DMS 273 (cell line): ENCODE measurements at regions not wholly inside any gene's neighbourhood (a gene's known extent, or its start where the extent isn't known, plus 50 kb on each side); places are given as distances from the start of the nearest gene placed in this dataset.
A peak's percentile ranks its signal among the peaks of the same experiment; 100 is the strongest.

Experiments used
- DNase-seq: peaks from one replicate; lab custom pipeline; 2025; ENCODE audit not compliant: unreplicated experiment; lab: John Stamatoyannopoulos, UW

DNA sequence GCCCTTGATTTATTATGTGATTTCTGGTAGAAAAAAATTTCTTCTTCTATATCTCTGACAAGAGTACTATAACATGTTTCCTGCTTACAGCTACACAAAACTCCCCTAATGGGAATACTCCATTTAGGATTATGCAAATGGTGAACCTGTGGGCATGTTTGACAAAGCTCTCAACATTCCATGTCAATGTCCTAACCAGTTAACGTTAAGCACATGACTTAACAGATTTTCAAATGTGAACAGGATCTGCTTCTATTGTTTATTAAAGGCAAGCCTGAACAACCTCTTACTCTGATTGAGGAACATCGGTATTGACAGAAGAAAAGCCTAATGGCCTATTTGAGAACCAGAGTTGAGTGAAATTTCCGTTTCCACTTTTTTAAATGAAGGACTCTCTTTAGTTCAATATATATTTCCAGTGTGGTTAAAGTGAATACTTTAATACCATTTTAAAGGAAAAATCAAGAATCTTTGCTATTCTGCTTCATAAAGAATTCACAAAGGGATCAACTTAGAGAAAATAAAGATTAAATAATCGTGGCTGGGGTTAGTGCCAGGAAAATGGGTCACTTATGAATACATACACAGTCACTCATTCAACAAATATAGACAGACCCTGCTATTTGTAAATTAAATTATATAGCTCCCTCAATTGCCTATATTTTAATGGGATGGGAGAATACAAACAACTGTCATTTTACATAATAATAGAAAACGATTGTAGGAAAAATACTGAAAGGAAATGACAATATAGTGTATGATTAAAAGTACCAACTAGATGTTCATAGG is 300.3 kb upstream of the CBLB start:
- DNase-seq, result no peak

DNA sequence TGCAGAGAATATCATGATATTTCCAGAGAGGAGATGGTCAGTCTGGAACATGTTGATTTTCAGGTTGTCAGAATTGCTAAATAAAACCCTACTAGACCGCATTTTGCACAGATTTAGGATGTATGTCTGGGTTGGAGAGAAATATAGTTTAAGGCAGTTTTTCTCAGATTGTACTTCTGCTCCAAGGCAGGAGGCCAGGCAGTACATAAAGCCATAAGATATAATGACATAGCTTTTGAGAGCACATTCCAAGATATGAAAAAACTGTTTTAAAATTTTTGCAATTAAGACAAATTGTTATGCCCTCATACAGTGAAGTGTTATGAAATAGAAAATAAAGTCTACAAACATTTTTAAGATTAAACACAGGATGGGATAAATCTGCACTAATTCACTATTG is 301.8 kb upstream of the CBLB start:
- no peak for DNase-seq

DNA sequence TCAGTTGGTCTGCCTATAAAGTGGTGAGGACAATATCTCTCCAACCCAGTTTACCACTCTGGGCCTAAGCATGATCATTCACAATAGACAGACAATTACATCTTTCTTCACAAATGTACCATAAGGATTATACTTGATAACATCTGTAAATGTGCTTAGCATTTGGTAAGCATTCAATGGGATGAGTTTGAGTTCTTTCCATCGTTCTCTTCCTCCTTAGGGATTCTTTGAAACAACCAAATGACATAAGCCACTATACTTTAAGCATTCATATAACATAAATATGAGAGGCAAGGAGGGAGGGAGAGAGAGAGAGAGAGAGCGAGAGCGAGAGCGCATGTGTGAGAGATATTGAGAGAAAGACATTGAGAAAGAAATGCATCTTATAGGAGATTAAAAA is 303.3 kb upstream of the CBLB start:
- no peak for DNase-seq

DNA sequence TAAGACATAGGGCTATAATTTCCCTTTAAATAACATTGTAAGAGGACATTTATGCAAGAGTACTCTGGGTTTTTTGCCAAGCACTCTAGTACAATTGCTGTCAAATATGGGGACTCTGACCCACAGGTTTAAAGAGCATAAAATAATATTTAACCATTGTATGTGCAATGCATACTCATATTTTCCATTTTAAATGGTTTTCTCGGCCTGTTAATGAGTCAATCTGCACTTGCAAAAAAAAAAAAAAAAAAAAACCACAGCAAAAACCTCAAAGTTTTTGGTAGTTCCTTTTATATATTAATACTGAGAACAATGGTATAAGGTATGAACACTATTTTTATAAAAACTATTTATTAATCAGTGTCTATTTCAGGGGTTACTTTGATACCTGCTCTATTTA is 304.0 kb upstream of the CBLB start:
- DNase-seq, result no peak

DNA sequence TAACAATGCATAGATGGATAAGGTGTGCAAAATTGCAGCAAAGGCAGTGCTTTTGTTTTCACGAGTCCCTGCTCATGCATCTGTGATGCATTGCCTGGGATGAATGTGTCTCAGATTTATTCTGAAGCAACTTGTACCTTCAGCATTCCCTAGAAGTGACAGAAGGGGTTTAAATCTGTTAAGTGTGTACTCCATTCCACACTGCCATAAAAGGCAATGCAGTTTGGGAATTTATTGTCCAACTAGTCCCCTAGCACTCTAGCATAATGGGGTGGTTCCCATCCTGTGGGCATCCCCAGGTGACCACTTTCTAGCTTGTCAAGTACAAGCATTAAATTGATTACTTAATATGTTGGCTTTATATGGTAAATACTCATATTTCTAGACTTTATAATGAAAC is 306.5 kb upstream of the CBLB start:
- DNase-seq, result no peak

DNA sequence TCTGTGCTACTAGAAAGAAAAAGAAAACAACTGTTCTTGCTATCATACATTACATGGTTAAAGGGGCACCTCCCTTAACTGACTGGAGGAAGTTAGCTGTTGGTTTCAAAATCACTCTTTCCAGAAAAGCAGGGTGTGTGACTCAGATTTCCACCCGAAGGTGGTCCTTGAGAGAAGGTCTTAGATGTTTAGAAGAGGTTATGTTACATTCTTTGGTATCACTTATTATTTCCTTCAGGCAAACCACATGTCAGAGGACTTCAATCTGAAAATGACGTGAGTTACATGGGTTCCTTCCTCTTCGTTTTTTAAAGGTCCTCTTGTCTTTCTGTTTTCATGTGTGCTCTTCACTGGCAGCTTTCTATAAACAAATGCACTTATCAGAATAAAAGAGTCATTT is 307.9 kb upstream of the CBLB start:
- DNase-seq, result no peak

DNA sequence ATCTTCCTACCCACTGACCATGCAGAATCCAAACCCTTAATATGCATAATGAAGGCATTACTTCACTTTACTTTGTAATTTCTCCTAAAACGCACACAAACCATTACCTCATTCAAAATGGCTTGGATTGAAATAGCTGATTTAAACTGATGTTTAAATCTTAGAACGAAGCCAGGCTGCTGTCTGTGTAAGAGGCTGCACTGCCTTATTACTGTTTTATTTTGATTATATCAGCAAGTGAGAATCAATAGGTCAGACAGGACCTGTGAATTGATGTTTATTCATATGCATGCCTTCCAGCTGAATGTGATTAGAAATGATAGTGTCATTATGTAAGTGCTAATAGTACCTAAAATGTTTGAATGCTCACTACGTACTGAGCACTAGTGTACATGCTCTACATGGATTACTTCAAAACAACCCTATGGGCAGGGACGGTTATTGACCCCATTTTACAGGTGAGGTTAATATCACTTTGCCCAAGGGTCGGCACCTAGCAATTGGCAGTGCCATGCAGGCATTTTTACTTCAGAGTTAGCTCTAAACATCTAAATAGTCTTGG is 314.2 kb upstream of the CBLB start:
- DNase-seq, result no peak

DNA sequence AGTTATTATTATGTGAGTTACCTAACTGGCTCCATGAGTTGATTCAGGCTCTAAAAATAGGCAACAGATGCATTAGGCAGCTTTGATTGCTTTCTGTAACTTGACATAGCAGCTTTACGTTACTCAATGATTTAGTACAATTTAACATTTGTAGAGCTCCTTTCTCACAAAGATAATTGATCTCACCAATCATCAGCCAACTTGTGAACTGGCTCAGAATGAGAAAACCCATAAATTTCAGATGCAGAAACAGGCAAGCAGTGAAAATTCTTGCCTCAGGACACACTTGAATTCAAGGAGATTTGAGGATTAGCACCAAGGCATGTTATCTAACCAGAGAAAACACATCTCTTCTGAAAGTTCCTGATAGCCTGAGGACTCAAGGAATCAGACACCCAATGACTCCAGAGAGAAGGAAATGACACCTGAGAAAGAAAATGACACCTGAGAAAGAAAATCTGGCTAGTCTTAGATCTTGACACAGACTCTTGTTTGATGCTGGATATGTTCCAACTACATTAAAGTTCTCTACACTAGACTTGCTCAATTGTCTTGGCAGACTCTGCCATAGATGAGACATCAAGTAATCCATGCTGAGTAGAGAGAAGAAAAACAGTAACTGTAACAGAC is 315.1 kb upstream of the CBLB start:
- peak; percentile 5 for DNase-seq

DNA sequence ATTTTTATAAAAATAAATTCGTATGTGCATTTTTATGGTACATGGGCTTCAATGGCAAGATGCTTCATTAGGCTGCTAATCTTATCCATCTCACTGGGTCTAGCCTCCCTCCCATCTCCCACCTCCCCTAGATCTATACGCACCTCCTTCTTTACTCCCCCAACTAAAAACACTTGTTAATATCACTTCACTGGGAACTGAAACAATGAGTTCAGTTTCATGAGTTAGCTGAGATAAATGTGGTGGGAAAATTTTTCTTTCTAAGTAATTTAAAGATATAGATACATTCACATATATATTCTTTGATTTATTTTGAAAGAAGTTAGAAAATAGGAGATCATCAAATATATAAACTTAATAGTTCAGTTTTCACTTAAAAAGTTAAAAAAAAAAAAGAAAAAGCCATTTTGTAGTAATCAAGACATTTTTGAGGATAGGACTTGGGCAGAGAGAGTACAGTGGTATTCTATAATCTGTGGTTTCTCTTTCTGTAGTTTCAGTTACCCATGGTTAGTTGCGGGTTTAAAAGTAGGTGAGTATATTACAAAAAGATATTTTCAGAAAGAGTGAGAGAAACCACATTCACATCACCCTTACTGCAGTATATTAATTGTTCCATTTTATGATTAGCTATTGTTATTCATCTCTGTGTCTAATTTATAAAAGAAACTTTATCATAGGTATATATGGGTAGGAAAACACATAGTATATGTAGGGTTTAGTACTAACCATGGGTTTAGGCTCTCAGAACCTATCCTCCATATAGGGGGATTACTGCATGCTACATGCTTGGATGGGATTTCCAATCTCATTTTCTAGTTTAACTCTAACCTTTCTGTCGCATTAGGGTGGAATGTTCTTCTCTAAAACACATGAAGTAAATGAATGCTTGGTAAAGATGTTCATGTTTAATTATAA is 316.0 kb upstream of the CBLB start:
- no peak for DNase-seq

DNA sequence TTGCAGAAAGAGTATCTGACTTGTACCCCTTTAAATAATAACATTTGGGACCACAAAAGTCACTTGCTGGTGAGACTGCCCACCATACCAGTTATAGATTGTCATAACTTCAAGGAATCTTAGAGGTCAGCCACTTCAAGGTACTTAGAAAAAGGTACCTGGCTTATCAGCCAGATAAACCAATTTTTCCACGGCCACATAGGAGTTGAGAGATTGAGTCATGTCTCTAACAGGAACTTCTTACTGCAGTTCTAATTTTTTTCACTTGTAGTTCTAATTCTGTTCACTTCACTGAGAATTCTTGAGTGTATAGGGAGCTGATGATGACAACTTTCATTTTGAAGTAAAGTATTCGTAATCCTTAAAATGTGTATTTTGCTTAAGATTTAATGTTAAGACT is 317.1 kb upstream of the CBLB start:
- no peak for DNase-seq

DNA sequence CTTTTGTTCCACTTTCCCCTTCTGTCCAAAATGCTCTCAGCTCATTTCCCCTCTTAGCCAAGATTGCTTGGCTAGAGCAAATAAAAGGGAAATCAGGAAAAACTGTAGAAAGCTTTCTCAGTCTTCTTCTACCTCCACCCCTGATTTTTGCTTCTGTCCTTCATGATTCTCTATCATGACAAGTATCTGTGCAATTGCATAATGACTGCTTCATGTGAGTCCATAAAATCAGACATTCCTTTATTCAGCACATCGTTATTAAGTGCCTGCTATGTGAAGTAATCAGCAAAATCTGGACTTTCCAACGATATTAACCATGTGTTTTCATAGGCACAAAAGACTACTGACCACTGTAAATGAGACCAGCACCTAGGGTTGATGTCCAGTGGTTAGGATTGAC is 321.5 kb upstream of the CBLB start:
- DNase-seq, result no peak

DNA sequence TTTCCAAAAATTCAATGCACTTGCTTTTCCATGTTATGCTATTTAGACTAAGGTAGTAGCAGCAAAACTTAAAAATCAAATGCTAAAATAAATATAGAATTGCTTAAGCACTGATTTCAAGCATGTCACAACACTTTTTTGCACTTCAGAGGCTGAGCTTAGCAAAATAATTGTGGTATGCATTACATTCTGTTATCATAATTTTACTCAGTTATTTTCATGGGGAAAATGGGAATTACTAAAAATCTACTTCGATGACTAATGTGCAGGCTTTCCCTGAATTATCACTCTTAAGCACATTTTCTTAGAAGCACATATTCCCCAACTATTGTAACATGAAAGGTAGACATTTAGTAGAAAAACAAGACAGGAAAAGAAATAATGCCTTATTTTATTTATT is 322.4 kb upstream of the CBLB start:
- DNase-seq, result no peak

DNA sequence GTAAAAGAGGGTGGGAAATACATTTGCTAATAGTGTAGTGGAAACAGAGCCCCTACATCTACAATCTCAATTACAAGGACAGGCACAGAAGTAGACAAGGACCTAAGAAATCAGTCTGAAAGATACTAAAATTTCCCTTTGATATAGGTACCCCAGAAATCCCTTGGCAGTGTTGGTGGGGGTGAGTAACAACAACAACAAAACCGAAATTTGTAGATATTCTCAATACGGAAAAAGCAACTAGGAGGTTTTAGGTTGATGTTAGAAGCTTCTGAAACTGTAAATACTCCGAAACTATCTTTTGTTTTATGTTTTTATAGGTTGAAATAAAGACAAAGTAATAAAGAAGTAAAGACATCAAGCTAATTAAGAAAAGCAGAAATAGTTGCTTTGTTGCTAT is 323.1 kb upstream of the CBLB start:
- DNase-seq, result no peak

DNA sequence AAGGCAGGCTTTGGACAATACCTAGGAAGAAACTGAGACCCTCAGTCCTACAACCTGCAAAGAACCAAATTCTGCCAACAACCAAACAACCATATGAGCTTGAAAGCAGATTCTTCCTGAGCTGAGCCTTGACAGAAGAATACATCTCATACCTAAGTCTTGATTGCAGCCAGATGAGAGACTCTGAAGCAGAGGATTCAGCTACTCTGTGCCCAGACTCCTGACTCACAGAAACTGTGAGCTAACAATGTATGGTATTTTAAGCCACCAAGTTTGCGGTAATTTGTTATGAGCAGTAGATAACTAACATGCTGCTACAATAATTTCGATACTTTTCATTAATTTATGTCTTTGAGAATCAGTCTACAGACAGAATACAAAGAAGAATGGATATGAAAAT is 325.1 kb upstream of the CBLB start:
- DNase-seq, result no peak

DNA sequence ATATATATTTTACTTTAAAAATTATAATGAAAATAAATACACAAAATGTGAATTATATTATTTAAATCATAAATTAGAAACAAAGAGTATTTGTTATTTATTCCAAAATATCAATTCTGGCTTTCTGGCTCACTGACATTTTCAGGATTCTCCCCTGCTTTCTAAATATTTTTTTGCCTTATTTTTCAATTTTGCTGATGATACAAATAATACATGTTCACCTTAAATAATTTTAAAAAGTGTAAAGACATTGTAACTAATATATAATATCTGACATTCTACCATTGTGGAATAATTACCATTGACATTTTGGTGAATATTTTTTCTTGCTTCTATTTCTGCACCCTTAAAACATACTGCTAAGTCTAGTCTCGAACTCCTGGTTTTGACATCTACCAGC is 325.9 kb upstream of the CBLB start:
- no peak for DNase-seq

DNA sequence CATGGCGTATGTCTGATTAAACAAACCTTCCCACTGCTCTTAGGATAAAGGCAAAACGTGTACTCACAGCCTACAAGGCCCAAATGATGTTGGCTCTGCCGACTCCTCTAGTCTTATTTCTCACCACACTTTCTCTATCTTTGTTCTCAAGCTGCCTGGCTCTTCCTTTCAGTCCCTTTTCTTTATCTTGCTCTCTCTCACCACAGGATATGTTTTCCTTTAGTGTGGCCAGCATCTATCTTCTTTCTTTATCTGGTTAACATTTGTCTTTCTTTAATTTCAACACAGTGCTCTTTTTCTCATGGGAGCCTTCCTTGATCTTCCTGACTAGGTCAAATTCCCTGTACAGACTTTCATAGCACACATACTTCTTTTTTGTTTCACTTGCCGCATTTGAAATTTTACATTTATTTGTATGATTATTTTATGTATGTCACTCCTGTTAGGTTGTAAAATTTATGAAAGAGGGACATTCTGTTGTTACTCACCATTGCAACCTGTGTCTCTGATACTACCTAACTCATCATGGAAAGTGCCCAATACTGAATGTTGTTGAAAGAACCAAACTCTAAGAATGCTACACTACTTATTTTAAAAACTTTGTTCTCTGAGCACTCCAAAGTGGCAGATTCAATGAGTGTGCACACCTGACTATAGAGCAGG is 328.9 kb upstream of the CBLB start:
- DNase-seq, result no peak

DNA sequence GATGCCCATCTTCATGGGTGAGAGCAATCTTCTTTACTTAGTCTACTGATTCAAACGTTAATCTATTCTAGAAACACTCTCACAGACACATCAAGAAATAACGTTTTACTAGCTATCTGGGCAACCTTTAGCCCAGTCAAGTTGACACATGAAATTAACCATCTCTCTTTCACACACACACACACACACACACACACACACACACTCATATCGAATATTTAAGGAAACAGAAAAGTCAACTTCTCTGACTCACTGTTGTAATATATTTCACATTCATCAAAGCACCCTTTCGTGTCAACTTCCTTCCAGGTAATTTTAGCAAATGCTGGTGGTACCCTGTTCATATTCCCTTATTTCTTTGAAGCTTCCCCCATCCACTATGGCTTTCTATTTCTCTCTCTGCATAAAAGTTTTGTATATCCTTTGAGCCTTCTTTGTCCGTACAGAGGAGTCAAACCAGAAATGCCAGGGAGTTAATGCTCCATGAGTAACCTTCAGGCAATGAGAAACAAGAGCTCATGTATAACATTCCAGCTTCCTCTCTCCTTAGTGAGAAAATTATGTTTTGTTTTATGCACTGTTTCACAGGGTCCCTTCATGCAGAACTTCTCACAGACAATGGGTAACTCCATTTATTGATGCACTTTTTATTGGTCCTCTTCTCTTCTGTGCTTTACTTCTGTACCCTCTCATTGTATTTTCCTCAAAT is 335.5 kb upstream of the CBLB start:
- DNase-seq, result no peak

DNA sequence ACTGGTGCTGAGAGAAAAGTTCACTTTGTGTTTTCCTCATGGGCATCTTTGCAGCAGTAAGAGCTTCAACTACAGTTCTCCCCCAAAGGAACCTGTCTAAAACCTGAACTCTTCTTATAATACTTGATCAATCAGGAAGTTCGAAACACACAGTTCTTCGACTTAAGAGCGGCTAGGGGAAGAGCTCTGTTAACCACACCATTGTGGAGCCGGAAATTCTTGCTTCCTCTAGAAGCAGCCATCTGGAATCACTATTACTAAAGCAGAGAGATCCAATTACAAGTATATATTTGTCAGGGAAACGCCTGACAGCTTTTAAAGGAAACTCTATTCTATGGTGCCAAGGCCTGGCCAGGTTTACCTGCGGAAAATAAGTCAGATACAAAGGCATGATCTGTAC is 337.3 kb upstream of the CBLB start:
- DNase-seq, result peak; percentile 75

DNA sequence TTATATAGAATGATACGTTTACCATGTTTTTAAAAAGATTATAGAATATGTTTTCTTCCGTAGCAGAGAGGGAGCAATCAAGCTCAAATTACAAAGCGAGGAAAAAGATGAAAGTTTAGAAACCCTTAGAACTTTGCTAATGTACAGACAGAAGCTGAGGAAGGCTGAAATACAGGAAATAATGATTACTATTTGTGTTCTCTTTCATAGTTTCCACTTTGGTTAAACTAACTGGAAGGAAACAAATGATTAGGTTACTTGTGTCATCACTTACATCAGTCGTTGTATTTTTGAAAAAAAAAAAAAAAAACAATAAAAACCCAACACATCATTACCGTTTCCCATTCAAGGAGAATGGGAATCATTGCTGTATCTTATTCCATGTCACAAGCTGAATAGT is 337.8 kb upstream of the CBLB start:
- no peak for DNase-seq

DNA sequence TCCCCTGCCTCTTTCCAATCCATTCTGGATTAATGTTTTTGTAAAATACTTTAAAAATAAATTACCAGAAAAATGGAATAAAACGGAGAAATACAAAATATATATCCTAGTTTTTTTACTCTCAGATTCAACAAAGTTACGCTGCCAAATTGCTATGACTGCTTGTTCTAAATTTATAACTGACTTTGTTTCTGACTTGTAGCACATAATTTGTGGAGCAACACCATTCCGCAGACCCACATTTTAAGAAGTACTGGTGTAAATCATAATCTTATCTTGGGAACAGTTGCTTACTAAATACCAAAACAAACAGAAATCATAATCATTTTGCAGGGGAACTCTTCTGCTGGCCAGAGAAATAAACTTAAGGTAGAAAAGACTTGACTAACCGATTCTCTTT is 339.4 kb upstream of the CBLB start:
- DNase-seq, result no peak
